HG03378 (cell line): ENCODE measurements at regions not wholly inside any gene's neighbourhood (a gene's known extent, or its start where the extent isn't known, plus 50 kb on each side); places are given as distances from the start of the nearest gene placed in this dataset.
"Not testable (repeated sequence)": the region's sequence is repeated elsewhere in the genome, so short reads cannot be mapped to it uniquely, and the experiment has no call there.

Experiments
- ATAC-seq: cut with Tn5 transposase; IDR thresholded peaks from one replicate; pipeline ENCODE4 v1.9.1; 2021; ENCODE audit warnings: mild to moderate bottlenecking, moderate library complexity; ENCODE audit not compliant: unreplicated experiment

DNA sequence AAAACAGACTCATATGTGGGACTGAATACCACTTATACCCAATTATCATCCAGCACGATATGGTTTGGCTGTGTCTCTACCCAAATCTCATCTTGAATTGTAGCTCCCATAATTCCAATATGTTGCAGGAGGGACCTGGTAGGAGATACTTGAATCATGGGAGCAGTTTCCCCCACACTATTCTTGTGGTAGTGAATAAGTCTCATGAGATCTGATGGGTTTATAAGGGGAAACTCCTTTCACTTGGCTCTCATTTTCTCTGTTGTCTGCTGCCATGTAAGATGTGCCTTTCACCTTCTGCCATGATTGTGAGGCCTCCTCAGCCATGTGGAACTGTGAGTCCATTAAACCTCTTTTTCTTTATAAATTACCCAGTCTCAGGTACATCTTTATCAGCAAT lies 91.9 kb upstream of the FNDC3A start:
- not testable (repeated sequence) for ATAC-seq

DNA sequence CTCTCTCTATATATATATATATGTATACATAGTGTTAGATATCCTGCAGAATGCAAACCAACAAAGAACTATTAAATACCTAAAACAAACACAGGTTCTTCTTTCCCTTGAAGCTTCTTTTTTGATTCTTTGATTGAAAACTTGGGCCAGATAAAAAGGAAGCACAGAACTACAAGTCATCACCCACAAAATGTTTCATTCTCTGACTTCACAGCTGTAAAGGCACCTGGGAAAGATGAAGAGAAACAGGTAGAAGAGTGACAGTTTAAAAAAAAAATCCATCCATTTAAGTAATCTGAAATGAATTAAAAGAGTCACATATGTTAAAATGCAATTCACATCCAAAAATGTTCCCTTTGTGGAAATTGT lies 90.7 kb upstream of the FNDC3A start:
- ATAC-seq, result no peak

GRCh38 chr13:48888613-48889012 lies 87.1 kb upstream of the FNDC3A start:
- ATAC-seq, result no peak

DNA sequence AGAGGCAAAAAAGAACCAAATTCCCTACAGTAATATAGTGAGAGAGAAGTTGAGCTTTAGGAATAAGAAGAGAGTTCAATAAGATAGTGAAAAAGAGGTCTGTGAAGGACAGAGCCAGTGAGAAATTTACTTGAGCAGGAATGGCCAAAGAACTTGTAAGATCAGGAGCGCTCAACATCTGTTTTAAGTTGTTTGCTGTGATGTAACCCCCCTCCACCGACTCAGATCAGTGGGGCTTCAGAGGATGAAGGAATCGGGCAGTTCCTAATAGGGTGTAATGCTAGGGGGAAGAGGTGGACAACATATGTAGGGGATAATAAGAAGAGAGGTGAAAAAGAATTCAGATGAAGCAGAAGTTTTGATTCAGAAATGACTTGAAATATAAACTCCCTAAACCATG lies 85.3 kb upstream of the FNDC3A start:
- ATAC-seq, result no peak

GRCh38 chr13:48891586-48891985 lies 84.1 kb upstream of the FNDC3A start:
- ATAC-seq, result no peak

- peak; percentile 97 for ATAC-seq
Measured at GRCh38 chr13:48892053-48892687, 83.5 kb upstream of the FNDC3A start.

GRCh38 chr13:48892688-48893075 lies 83.0 kb upstream of the FNDC3A start:
- ATAC-seq, result no peak

DNA sequence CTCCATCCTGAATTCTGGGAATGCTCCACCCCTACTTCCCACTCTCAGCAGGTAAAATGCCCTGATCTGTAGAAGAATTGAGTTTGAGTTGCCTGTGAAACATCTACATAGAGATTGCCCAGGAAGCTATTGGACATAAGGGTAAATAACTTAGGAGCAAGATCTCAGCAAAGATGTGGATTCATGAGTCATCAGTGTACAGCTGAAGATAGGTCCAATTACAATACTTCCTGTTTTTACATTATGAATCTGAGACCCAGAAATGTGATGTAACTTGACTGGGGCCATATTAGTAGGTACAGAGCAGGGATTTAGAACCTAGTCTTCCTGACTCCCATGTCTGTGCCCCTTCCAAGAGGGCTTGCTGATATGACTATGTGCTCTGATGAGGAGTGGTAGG lies 79.4 kb upstream of the FNDC3A start:
- no peak for ATAC-seq

DNA sequence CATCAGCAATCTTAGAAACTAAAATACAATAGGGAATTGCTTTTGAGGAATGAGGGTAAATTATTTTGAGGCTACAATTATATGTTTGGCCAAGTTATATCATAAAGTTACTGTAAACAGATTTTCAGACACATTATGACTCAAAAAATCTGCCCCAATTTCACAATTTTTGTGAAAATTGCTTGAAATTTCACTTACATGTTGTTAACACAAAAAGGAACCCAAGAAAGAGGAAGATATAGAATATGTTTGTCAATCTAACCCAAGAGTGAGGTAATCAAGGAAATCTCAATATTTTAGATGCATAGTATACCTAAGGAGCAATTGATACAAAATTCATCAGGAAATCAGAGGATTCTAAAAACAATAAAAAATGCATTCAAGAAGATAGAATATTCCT lies 73.9 kb upstream of the FNDC3A start:
- no peak for ATAC-seq

GRCh38 chr13:48902368-48902767 lies 73.3 kb upstream of the FNDC3A start:
- no peak for ATAC-seq

- no peak for ATAC-seq
Measured at GRCh38 chr13:48904668-48905290, 70.9 kb upstream of the FNDC3A start.

GRCh38 chr13:48906200-48906599 lies 69.5 kb upstream of the FNDC3A start:
- no peak for ATAC-seq

DNA sequence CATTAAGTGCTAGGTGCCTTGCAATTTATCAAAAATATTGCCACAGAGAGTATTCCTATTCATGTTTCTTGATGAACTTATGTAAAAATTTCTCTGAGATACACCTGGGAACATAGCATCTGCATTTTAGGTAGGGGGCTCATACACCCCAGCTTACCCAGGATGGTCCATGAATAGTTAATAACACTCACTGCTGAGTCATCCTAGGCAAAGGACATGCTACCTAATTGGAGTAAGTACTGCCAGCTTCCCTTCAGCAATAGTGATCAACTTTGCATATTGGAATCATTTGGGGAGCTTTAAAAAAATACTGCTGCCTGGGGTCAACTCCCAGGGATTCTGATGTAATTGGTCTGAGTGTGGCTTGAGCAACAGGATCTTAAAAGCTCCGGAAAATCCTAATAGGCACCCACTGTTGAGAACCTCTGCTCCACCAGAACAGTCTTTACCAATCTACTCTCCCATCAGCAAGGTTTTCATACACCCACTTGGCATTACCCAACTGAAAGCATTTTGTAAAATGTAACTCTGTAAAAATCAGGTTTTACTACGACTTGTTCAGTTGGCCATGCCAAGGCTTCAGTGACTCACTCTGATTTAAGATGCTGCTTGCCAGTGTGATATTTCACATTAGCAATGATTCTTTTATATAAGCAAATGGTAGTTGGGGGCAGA lies 67.2 kb upstream of the FNDC3A start:
- no peak for ATAC-seq

DNA sequence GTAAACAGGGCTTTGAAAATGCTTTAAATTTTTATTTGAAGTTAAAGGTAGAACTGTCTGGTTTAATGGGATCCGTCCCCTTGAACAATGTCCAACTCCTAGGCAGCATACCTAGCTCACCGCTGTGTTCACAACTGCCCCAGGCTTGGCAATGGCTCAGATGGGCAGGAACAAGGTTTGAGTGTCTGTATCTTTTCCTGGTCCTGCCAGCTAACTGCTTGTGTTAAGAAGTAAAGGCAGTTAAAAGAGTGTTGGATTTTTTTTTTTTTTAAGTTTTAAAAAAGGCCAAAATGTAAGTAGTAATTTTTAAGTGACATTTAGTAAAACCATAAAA lies 66.7 kb upstream of the FNDC3A start:
- no peak for ATAC-seq

- no peak for ATAC-seq
Measured at GRCh38 chr13:48910686-48911085, 65.0 kb upstream of the FNDC3A start.

DNA sequence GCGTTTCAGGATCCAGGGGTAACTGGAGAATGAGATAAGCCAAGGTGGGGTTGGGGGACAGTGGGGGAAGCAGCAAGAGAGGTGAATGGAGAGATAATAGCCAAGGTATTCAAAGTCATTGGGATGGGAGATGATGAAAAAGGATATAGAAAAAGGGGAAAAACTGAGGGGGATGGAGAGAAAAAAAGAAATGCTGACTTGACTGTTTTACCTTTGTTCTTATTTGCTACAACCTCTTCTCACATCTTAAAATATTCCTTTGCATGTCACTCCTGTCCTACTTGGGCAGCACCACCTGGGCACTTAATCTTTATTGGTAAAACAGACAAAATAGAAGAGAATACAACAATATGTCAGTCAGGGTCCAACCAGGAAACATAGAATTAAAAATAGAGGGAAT lies 56.0 kb upstream of the FNDC3A start:
- ATAC-seq, result no peak

- no peak for ATAC-seq
Measured at GRCh38 chr13:48920730-48921129, 55.0 kb upstream of the FNDC3A start.

GRCh38 chr13:48923376-48923775 lies 52.3 kb upstream of the FNDC3A start:
- ATAC-seq, result no peak

GRCh38 chr13:48925001-48925400 lies 50.7 kb upstream of the FNDC3A start:
- no peak for ATAC-seq
